WTC11 (cell line): ENCODE measurements at regions not wholly inside any gene's neighbourhood (a gene's known extent, or its start where the extent isn't known, plus 50 kb on each side); places are given as distances from the start of the nearest gene placed in this dataset.

ENCODE experiments used
- ATAC-seq: fragments of 200-7000 bp; cut with Tn5 transposase; 2 replicates; pipeline ENCODE4 v1.10.0; 2021; ENCODE audit warnings: mild to moderate bottlenecking, moderate library complexity
- CTCF ChIA-PET: fragments of 300-600 bp; sonication (Branson Sonifier 250); formaldehyde crosslinking; loops from one replicate; lab custom pipeline; 2021; ENCODE audit warnings: antibody characterized with exemption; lab: Charles Lee
- POLR2A ChIA-PET: fragments of 350-600 bp; sonication (Branson Sonifier 250); formaldehyde crosslinking; loops from one replicate; lab custom pipeline; 2021; ENCODE audit warnings: antibody characterized with exemption; lab: Charles Lee
- DNase-seq: peaks from one replicate; pipeline ENCODE4 v3.0.0; 2021; ENCODE audit warnings: low spot score
- H3K27ac Mint-ChIP-seq: 2 replicates; pipeline ENCODE4 v1.8.0; 2021; ENCODE audit warnings: mixed read lengths
- H3K27me3 Mint-ChIP-seq: 2 replicates; pipeline ENCODE4 v1.8.0; 2021; ENCODE audit warnings: low read depth, mild to moderate bottlenecking, moderate library complexity, mixed read lengths
- H3K36me3 Mint-ChIP-seq: 2 replicates; pipeline ENCODE4 v1.8.0; 2021; ENCODE audit warnings: mixed read lengths
- H3K4me1 Mint-ChIP-seq: 2 replicates; pipeline ENCODE4 v1.8.0; 2022; ENCODE audit warnings: mixed read lengths
- H3K4me3 Mint-ChIP-seq: 2 replicates; pipeline ENCODE4 v1.8.0; 2021; ENCODE audit warnings: mild to moderate bottlenecking, moderate library complexity, mixed read lengths
- H3K9me3 Mint-ChIP-seq: 2 replicates; pipeline ENCODE4 v1.8.0; 2021; ENCODE audit warnings: mixed read lengths
- AR ChIP-seq: fragments of 250-450 bp; sonication (Bioruptor Pico); IDR thresholded peaks from 2 replicates; pipeline ENCODE4 v1.9.0; 2021; ENCODE audit warnings: mild to moderate bottlenecking
- ATF1 ChIP-seq: sonication (generic); formaldehyde crosslinking; IDR thresholded peaks from 2 replicates; pipeline ENCODE4 v1.8.1; 2023; ENCODE audit warnings: mild to moderate bottlenecking, moderate library complexity, missing genetic modification reagents
- CREB1 ChIP-seq: sonication (generic); formaldehyde crosslinking; IDR thresholded peaks from 2 replicates; pipeline ENCODE4 v1.8.0; 2023; ENCODE audit warnings: mild to moderate bottlenecking, missing genetic modification reagents
- ERG ChIP-seq: fragments of 250-450 bp; sonication (Bioruptor Pico); IDR thresholded peaks from 2 replicates; pipeline ENCODE4 v1.8.0; 2021; ENCODE audit warnings: mild to moderate bottlenecking
- GRHL2 ChIP-seq: fragments of 250-450 bp; sonication (Bioruptor Pico); IDR thresholded peaks from 2 replicates; pipeline ENCODE4 v1.8.0; 2022; ENCODE audit warnings: mild to moderate bottlenecking, moderate library complexity; ENCODE audit not compliant: insufficient replicate concordance, severe bottlenecking
- HMGXB4 ChIP-seq: sonication (generic); formaldehyde crosslinking; IDR thresholded peaks from 2 replicates; pipeline ENCODE4 v1.8.1; 2023; ENCODE audit warnings: mild to moderate bottlenecking, moderate library complexity, missing genetic modification reagents
- IRF1 ChIP-seq: sonication (generic); formaldehyde crosslinking; IDR thresholded peaks from 2 replicates; pipeline ENCODE4 v1.8.0; 2023; ENCODE audit warnings: missing genetic modification reagents
- IRF2 ChIP-seq: sonication (generic); formaldehyde crosslinking; IDR thresholded peaks from 2 replicates; pipeline ENCODE4 v1.8.0; 2022; ENCODE audit warnings: low read depth, missing genetic modification reagents, borderline replicate concordance
- JUN ChIP-seq: sonication (generic); formaldehyde crosslinking; IDR thresholded peaks from 2 replicates; pipeline ENCODE4 v1.8.0; 2023; ENCODE audit warnings: mild to moderate bottlenecking, missing genetic modification reagents
- MLX ChIP-seq: sonication (generic); formaldehyde crosslinking; IDR thresholded peaks from 2 replicates; pipeline ENCODE4 v1.8.1; 2023; ENCODE audit warnings: mild to moderate bottlenecking, missing genetic modification reagents, moderate library complexity
- MXD4 ChIP-seq: fragments of 250-450 bp; sonication (Bioruptor Pico); IDR thresholded peaks from 2 replicates; pipeline ENCODE4 v1.8.0; 2021; ENCODE audit warnings: mild to moderate bottlenecking, moderate library complexity, borderline replicate concordance
- NFE2L1 ChIP-seq: sonication (generic); formaldehyde crosslinking; IDR thresholded peaks from 2 replicates; pipeline ENCODE4 v1.8.1; 2023; ENCODE audit warnings: missing genetic modification reagents
- NR1H2 ChIP-seq: sonication (generic); formaldehyde crosslinking; IDR thresholded peaks from 2 replicates; pipeline ENCODE4 v1.9.0; 2021; ENCODE audit warnings: mild to moderate bottlenecking, moderate library complexity, missing genetic modification reagents
- NR2C2 ChIP-seq: sonication (generic); formaldehyde crosslinking; IDR thresholded peaks from 2 replicates; pipeline ENCODE4 v1.8.0; 2022; ENCODE audit warnings: mild to moderate bottlenecking, missing genetic modification reagents
- PREB ChIP-seq: sonication (generic); formaldehyde crosslinking; IDR thresholded peaks from 2 replicates; pipeline ENCODE4 v1.8.1; 2022; ENCODE audit warnings: mild to moderate bottlenecking, missing genetic modification reagents, moderate library complexity, borderline replicate concordance
- RELA ChIP-seq: sonication (generic); formaldehyde crosslinking; IDR thresholded peaks from 2 replicates; pipeline ENCODE4 v1.8.1; 2022; ENCODE audit warnings: missing genetic modification reagents, mild to moderate bottlenecking, borderline replicate concordance
- STAT6 ChIP-seq: sonication (generic); formaldehyde crosslinking; conservative IDR thresholded peaks from 2 replicates; pipeline ENCODE4 v1.8.1; 2023; ENCODE audit warnings: mild to moderate bottlenecking, low read depth, missing genetic modification reagents, moderate library complexity
- TEAD4 ChIP-seq: sonication (generic); formaldehyde crosslinking; IDR thresholded peaks from 2 replicates; pipeline ENCODE4 v1.8.0; 2022; ENCODE audit warnings: mild to moderate bottlenecking, missing genetic modification reagents
- ZNF138 ChIP-seq: sonication (generic); formaldehyde crosslinking; conservative IDR thresholded peaks from 2 replicates; pipeline ENCODE4 v1.8.1; 2022; ENCODE audit warnings: mild to moderate bottlenecking, moderate library complexity, missing genetic modification reagents
- ZNF263 ChIP-seq: sonication (generic); formaldehyde crosslinking; IDR thresholded peaks from 2 replicates; pipeline ENCODE4 v1.8.1; 2022; ENCODE audit warnings: low read depth, mild to moderate bottlenecking, moderate library complexity, missing genetic modification reagents
- ZSCAN18 ChIP-seq: fragments of 250-450 bp; sonication (Bioruptor Pico); IDR thresholded peaks from 2 replicates; pipeline ENCODE4 v2.1.2; 2022; ENCODE audit warnings: mild to moderate bottlenecking, moderate library complexity

GRCh38 chr12:53862206-53862605 is 76.4 kb upstream of the HOXC13 start:
- no peaks in the 10 kb centered on the region for H3K36me3 Mint-ChIP-seq
- no peak overlapping the region for H3K4me3 Mint-ChIP-seq
- H3K27me3 Mint-ChIP-seq, result 0 out of 2 replicates have a peak, but pooled peaks cover 2% of the 10 kb centered on the region
- ATAC-seq (no peak), DNase-seq (no peak)
- POLR2A ChIA-PET, result no interaction called here
- TF ChIP-seq CREB1 (CRISPR knock-in tag) (no peak), ZSCAN18 (CRISPR knock-in tag) (no peak), ZNF263 (no peak), NR1H2 (CRISPR knock-in tag) (no peak), NFE2L1 (no peak), GRHL2 (no peak), IRF1 (CRISPR knock-in tag) (no peak), ERG (CRISPR knock-in tag) (no peak), IRF2 (CRISPR knock-in tag) (no peak), MXD4 (CRISPR knock-in tag) (no peak), JUN (no peak), HMGXB4 (CRISPR knock-in tag) (no peak), AR (CRISPR knock-in tag) (no peak)
- CTCF ChIA-PET, result no interaction called here
- H3K27ac Mint-ChIP-seq, result no peak overlapping the region
- no peaks in the 10 kb centered on the region for H3K9me3 Mint-ChIP-seq
- H3K4me1 Mint-ChIP-seq, result no peaks in the 10 kb centered on the region

- CTCF ChIA-PET, result no interaction called here
- no peak overlapping the region for H3K4me3 Mint-ChIP-seq
Observed at GRCh38 chr12:53862831-53863230, 75.8 kb upstream of the HOXC13 start.

GRCh38 chr12:53866727-53867126 is 71.9 kb upstream of the HOXC13 start:
- Mint-ChIP-seq H3K36me3 (no peaks in the 10 kb centered on the region), H3K4me3 (no peak overlapping the region), H3K4me1 (peaks cover 6% of the 10 kb centered on the region), H3K9me3 (no peaks in the 10 kb centered on the region), H3K27me3 (peaks cover 2% of the 10 kb centered on the region; the same call in 1 of the 2 replicates), H3K27ac (no peak overlapping the region)
- ChIA-PET CTCF (no interaction called here), POLR2A (no interaction called here)
- no peak for DNase-seq
- no peak for ATAC-seq
- TF ChIP-seq STAT6 (no peak), RELA (CRISPR knock-in tag) (no peak), ATF1 (CRISPR knock-in tag) (no peak), TEAD4 (CRISPR knock-in tag) (no peak), MLX (CRISPR knock-in tag) (no peak), PREB (CRISPR knock-in tag) (no peak), ZNF138 (CRISPR knock-in tag) (no peak)

More at GRCh38 chr12:53862831-53863230, 75.8 kb upstream of the HOXC13 start:
- Mint-ChIP-seq H3K27me3 (0 out of 2 replicates have a peak, but pooled peaks cover 2% of the 10 kb centered on the region), H3K4me1 (peaks cover 5% of the 10 kb centered on the region), H3K36me3 (no peaks in the 10 kb centered on the region), H3K9me3 (no peaks in the 10 kb centered on the region), H3K27ac (no peak overlapping the region)
- ATAC-seq, result no peak
- TF ChIP-seq RELA (CRISPR knock-in tag) (no peak), NR2C2 (no peak)
- DNase-seq, result no peak
- POLR2A ChIA-PET, result no interaction called here
